ENCODE measurements at regions not wholly inside any gene's neighbourhood (a gene's known extent, or its start where the extent isn't known, plus 50 kb on each side); places are given as distances from the start of the nearest gene placed in this dataset.

DNA sequence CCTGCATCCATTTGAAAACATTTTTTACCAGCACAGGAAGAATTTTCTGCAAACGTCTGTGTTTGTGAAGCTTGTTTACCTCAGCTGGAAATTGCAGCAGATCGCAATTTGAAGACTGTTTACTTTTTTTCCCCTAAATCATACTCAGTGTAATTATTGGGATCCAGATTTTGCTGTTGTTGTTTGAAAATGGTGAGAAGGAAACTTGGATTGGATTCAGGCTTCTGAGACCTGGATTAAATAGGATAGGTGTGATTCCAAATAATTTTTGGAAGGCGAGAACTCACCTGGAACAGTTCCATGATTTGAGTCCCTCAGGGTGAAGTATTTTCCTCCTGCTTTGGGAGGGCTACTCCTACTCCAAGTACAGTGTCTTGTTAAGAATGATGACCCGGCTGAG is 279.8 kb downstream of the STIM2 start:
- no peak for FAIRE-seq
- TF ChIP-seq, protein P1, sequence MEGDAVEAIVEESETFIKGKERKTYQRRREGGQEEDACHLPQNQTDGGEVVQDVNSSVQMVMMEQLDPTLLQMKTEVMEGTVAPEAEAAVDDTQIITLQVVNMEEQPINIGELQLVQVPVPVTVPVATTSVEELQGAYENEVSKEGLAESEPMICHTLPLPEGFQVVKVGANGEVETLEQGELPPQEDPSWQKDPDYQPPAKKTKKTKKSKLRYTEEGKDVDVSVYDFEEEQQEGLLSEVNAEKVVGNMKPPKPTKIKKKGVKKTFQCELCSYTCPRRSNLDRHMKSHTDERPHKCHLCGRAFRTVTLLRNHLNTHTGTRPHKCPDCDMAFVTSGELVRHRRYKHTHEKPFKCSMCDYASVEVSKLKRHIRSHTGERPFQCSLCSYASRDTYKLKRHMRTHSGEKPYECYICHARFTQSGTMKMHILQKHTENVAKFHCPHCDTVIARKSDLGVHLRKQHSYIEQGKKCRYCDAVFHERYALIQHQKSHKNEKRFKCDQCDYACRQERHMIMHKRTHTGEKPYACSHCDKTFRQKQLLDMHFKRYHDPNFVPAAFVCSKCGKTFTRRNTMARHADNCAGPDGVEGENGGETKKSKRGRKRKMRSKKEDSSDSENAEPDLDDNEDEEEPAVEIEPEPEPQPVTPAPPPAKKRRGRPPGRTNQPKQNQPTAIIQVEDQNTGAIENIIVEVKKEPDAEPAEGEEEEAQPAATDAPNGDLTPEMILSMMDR (IDR thresholded peaks at IDR 0.05; ENCODE audit: insufficient read depth, missing control alignments) = no peak
- DNase-seq (ENCODE audit: insufficient read length, low spot score) = no peak

DNA sequence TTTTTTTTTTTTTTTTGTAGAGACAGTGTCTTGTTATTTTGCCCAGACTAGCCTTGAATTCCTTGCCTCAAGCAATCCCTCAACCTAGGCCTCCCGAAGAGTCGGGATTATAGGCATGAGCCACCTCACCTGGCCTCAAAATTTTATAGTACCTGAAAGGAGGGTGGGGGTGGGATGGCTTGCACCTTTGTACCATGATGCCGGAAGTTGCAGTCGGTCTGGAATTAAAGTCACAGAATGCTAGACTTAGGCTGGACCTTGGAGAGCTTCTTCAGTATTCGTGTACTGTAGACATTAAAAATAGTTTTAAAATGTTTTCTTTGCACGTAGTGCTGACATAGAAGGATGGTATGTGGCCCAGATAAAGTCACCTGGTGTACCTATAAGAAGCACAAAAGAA is 280.9 kb downstream of the STIM2 start:
- TF ChIP-seq, protein P1 (IDR thresholded peaks at IDR 0.05; ENCODE audit: insufficient read depth, missing control alignments) = no peak

GRCh38 chr4:27142841-27143240 is 282.2 kb downstream of the STIM2 start:
- FAIRE-seq = no peak
- no peak for DNase-seq (ENCODE audit: insufficient read length, low spot score)
- TF ChIP-seq, protein P1 (IDR thresholded peaks at IDR 0.05; ENCODE audit: insufficient read depth, missing control alignments) = no peak

More for the DNA sequence above, 280.9 kb downstream of the STIM2 start:
- DNase-seq (ENCODE audit: insufficient read length, low spot score) = no peak
- FAIRE-seq = no peak

DNA sequence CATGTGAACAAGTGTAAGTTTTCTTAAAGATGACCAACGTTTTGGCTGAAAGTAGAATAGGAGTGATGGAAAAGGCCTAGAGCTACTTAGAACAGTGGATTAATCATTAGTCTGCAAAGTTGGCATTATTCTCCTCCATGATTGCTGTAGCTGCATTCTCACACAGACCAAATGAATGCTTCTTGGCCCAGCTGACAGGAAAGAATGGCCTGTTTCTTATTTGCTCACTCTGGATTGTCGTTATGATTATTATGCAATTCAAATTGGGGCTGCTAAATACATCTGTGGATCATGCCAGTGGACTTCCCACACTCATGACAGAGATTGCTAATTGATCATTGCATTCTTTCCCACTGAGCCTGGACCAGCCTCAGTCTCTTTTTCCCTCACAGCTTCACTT is 285.0 kb downstream of the STIM2 start:
- FAIRE-seq (no peak), DNase-seq (ENCODE audit: insufficient read length, low spot score) (no peak)
- TF ChIP-seq, protein P1 (IDR thresholded peaks at IDR 0.05; ENCODE audit: insufficient read depth, missing control alignments) = no peak

GRCh38 chr4:27148211-27148895 is 287.7 kb downstream of the STIM2 start:
- no peak for DNase-seq (ENCODE audit: insufficient read length, low spot score)
- FAIRE-seq = no peak
- TF ChIP-seq, protein P1 (IDR thresholded peaks at IDR 0.05; ENCODE audit: insufficient read depth, missing control alignments) = no peak

- no peak for DNase-seq (ENCODE audit: insufficient read length, low spot score)
- no peak for FAIRE-seq
Measured at GRCh38 chr4:27149541-27150212, 289.0 kb downstream of the STIM2 start.

More at GRCh38 chr4:27149541-27150212, 289.0 kb downstream of the STIM2 start:
- TF ChIP-seq, protein P1 (IDR thresholded peaks at IDR 0.05; ENCODE audit: insufficient read depth, missing control alignments) = no peak
